Colonic mucosa (tissue), 4 donors: ENCODE measurements at regions not wholly inside any gene's neighbourhood (a gene's known extent, or its start where the extent isn't known, plus 50 kb on each side); places are given as distances from the start of the nearest gene placed in this dataset.

Source experiments
- DNase-seq: peaks from one replicate; pipeline ENCODE4 v3.0.0-alpha.2; 2020
- H3K27ac ChIP-seq: fragments of 200-600 bp; one replicate; pipeline ENCODE4 v1.8.0; 2021
- H3K27me3 ChIP-seq: fragments of 200-600 bp; one replicate; pipeline ENCODE4 v1.8.0; 2021
- H3K36me3 ChIP-seq: fragments of 200-600 bp; one replicate; pipeline ENCODE4 v1.8.0; 2021
- H3K4me1 ChIP-seq: fragments of 200-600 bp; one replicate; pipeline ENCODE4 v1.8.0; 2021; ENCODE audit warnings: mild to moderate bottlenecking
- H3K4me3 ChIP-seq: fragments of 200-600 bp; one replicate; pipeline ENCODE4 v1.8.0; 2021
- H3K9ac ChIP-seq, 2 donors: one replicate each; pipeline ENCODE4 v1.7.0; 2013; ENCODE audit warnings: control low read depth in 2 of 2, low read depth in 2 of 2, low read length in 2 of 2
- H3K9me3 ChIP-seq: fragments of 200-600 bp; one replicate; pipeline ENCODE4 v1.8.0; 2021
- CTCF ChIP-seq: fragments of 200-600 bp; IDR thresholded peaks from one replicate; pipeline ENCODE4 v1.8.0; 2022; ENCODE audit warnings: antibody characterized with exemption, mild to moderate bottlenecking
- intact Hi-C: fragments of 100-400 bp; cut with DNase I; formaldehyde crosslinking; loops from one replicate; pipeline ENCODE4 v1.14.1; 2022
- donor health status: healthy.
- donor health status: DM: no; HTN: no; CAD: no.
- donor health status: DM: no; HTN: no; CAD: no.

- H3K27me3 ChIP-seq: no peaks in the 10 kb centered on the region
- no peaks in the 10 kb centered on the region for H3K4me1 ChIP-seq
- no peak overlapping the region for H3K4me3 ChIP-seq
- no peaks in the 10 kb centered on the region for H3K9me3 ChIP-seq
- intact Hi-C loops: no loop called here
- H3K36me3 ChIP-seq: no peaks in the 10 kb centered on the region
- no peak for DNase-seq
- peak overlapping the region in 1 of 2 donors; percentile 9 for H3K9ac ChIP-seq
- H3K27ac ChIP-seq: no peak overlapping the region
- no peak for TF ChIP-seq CTCF
These were observed 101.4 kb upstream of the PTPN1 start for GRCh38 chr20:50408526-50409364.

- DNase-seq: no peak
- Histone ChIP-seq H3K27me3 (no peaks in the 10 kb centered on the region), H3K9ac (peak overlapping the region in 1 of 2 donors; percentile 9), H3K27ac (no peak overlapping the region), H3K4me1 (no peaks in the 10 kb centered on the region), H3K36me3 (no peaks in the 10 kb centered on the region), H3K4me3 (no peak overlapping the region), H3K9me3 (no peaks in the 10 kb centered on the region)
- TF ChIP-seq CTCF: no peak
- intact Hi-C loops: no loop called here
These were observed 100.7 kb upstream of the PTPN1 start for GRCh38 chr20:50409495-50409894.

- no peak for TF ChIP-seq CTCF
- Histone ChIP-seq H3K27ac (no peak overlapping the region), H3K4me3 (no peak overlapping the region), H3K4me1 (peaks cover 4% of the 10 kb centered on the region), H3K36me3 (no peaks in the 10 kb centered on the region), H3K27me3 (no peaks in the 10 kb centered on the region), H3K9me3 (no peaks in the 10 kb centered on the region), H3K9ac (no peak overlapping the region)
- intact Hi-C loops: no loop called here
- DNase-seq: no peak
These were observed 99.8 kb upstream of the PTPN1 start for GRCh38 chr20:50410343-50410742.

- peak overlapping the region in 1 of 2 donors; percentile 31 for H3K9ac ChIP-seq
- H3K9me3 ChIP-seq: no peaks in the 10 kb centered on the region
- H3K4me3 ChIP-seq: no peak overlapping the region
- no peaks in the 10 kb centered on the region for H3K27me3 ChIP-seq
- no peak for TF ChIP-seq CTCF
- H3K36me3 ChIP-seq: no peaks in the 10 kb centered on the region
- DNase-seq: peak; percentile 60
- intact Hi-C loops: no loop called here
- H3K27ac ChIP-seq: no peak overlapping the region
- peaks cover 8% of the 10 kb centered on the region for H3K4me1 ChIP-seq
These were observed 98.1 kb upstream of the PTPN1 start for GRCh38 chr20:50412069-50412468.

- no peak for TF ChIP-seq CTCF
- H3K27me3 ChIP-seq: no peaks in the 10 kb centered on the region
- DNase-seq: no peak
- no peaks in the 10 kb centered on the region for H3K9me3 ChIP-seq
- H3K9ac ChIP-seq: peak overlapping the region in 1 of 2 donors; percentile 31
- intact Hi-C loops: no loop called here
- no peaks in the 10 kb centered on the region for H3K36me3 ChIP-seq
- peaks cover 8% of the 10 kb centered on the region for H3K4me1 ChIP-seq
- H3K27ac ChIP-seq: no peak overlapping the region
- no peak overlapping the region for H3K4me3 ChIP-seq
These were observed 97.7 kb upstream of the PTPN1 start for GRCh38 chr20:50412499-50412898.
